GM12878 (cell line): ENCODE measurements at regions not wholly inside any gene's neighbourhood (a gene's known extent, or its start where the extent isn't known, plus 50 kb on each side); places are given as distances from the start of the nearest gene placed in this dataset.
A peak's percentile ranks its signal among the peaks of the same experiment; 100 is the strongest.

Source experiments
- ATAC-seq: fragments of 200-7000 bp; cut with Tn5 transposase; 3 replicates; pipeline ENCODE4 v1.9.1; 2020; ENCODE audit warnings: mild to moderate bottlenecking, moderate library complexity
- BruUV-seq: library from RNA; stranded (reverse); fragments of 400-500 nt; replicated peaks from 2 replicates; lab custom pipeline; 2021; lab: Mats Ljungman, UMichigan
- CTCF ChIA-PET: fragments of 300-600 bp; sonication (Branson Sonifier 250); formaldehyde crosslinking; extraction: SDS; loops from one replicate; lab custom pipeline; 2021; ENCODE audit warnings: inconsistent platforms; lab: Yijun Ruan, JAX
- POLR2A ChIA-PET: fragments of 350-600 bp; formaldehyde crosslinking; extraction: SDS; loops from one replicate; lab custom pipeline; 2021; ENCODE audit warnings: inconsistent platforms; lab: Charles Lee
- RAD21 ChIA-PET: fragments of 300-600 bp; sonication (Branson Sonifier 250); formaldehyde crosslinking; loops from one replicate; lab custom pipeline; 2023; ENCODE audit warnings: antibody characterized with exemption; ENCODE audit not compliant: unreplicated experiment; lab: Charles Lee
- SMC1A ChIA-PET: fragments of 300-600 bp; sonication (Branson Sonifier 250); formaldehyde crosslinking; loops from one replicate; lab custom pipeline; 2023; ENCODE audit not compliant: unreplicated experiment, uncharacterized antibody; lab: Charles Lee
- DNase-seq: peaks from one replicate; pipeline ENCODE4 v3.0.0-alpha.2; 2011; ENCODE audit warnings: low read depth, low spot score
- FAIRE-seq: peaks from 3 replicates; lab custom pipeline; 2011; peaks lifted over from hg19 to GRCh38; lab: Jason Lieb, UNC
- H2AFZ ChIP-seq: 2 replicates; pipeline ENCODE4 v1.6.0; 2011; ENCODE audit warnings: low read depth, low read length, control low read depth; ENCODE audit not compliant: control insufficient read depth
- H3K27ac ChIP-seq: 2 replicates; pipeline ENCODE4 v1.5.1; 2011; ENCODE audit warnings: control low read depth; ENCODE audit not compliant: control insufficient read depth, insufficient read depth
- H3K27me3 ChIP-seq, 2 experiments: replicated peaks in 1 of 2; 2 replicates each; pipeline versions ENCODE4 v1.6.0 to v1.6.1; 2011; ENCODE audit warnings: low read length in 1 of 2; ENCODE audit not compliant: control insufficient read depth in 2 of 2, insufficient read depth in 2 of 2
- H3K36me3 ChIP-seq, 2 experiments: 2 replicates each; pipeline ENCODE4 v1.5.1; 2011; ENCODE audit warnings: low read length in 1 of 2; ENCODE audit not compliant: control insufficient read depth in 2 of 2, insufficient read depth in 2 of 2
- H3K4me1 ChIP-seq: 2 replicates; pipeline ENCODE4 v1.6.1; 2011; ENCODE audit warnings: mild to moderate bottlenecking, low read length, moderate library complexity, mixed read lengths; ENCODE audit not compliant: control insufficient read depth, insufficient read depth
- H3K4me2 ChIP-seq: 2 replicates; pipeline ENCODE4 v1.6.0; 2011; ENCODE audit warnings: control low read depth; ENCODE audit not compliant: control insufficient read depth, insufficient read depth
- H3K4me3 ChIP-seq: fragments of 200-600 bp; sonication (generic); 2 replicates; pipeline ENCODE4 v1.5.1; 2016
- H3K79me2 ChIP-seq: 2 replicates; pipeline ENCODE4 v1.6.0; 2011; ENCODE audit warnings: low read length; ENCODE audit not compliant: control insufficient read depth, insufficient read depth
- H3K9ac ChIP-seq: 2 replicates; pipeline ENCODE4 v1.8.0; 2011; ENCODE audit warnings: low read length, control low read depth, mixed read lengths; ENCODE audit not compliant: control insufficient read depth, insufficient read depth
- H3K9me3 ChIP-seq: replicated peaks from 3 replicates; pipeline ENCODE4 v1.5.1; 2011; ENCODE audit warnings: mild to moderate bottlenecking, low read length; ENCODE audit not compliant: control insufficient read depth, insufficient read depth
- H4K20me1 ChIP-seq: 2 replicates; pipeline ENCODE4 v1.6.0; 2011; ENCODE audit not compliant: control insufficient read depth, insufficient read depth
- ASH2L ChIP-seq: fragments of 300-600, 200-600 bp; sonication (generic); IDR thresholded peaks from 2 replicates; pipeline ENCODE4 v1.6.1; 2017; ENCODE audit warnings: low read depth, mild to moderate bottlenecking, borderline replicate concordance
- CHD2 ChIP-seq: IDR thresholded peaks from 2 replicates; pipeline ENCODE4 v1.6.1; 2011; ENCODE audit warnings: low read depth, low read length, improper control_type of control experiment, borderline replicate concordance
- FOXM1 ChIP-seq: IDR thresholded peaks from 2 replicates; pipeline ENCODE4 v1.6.1; 2012; ENCODE audit warnings: low read depth, mild to moderate bottlenecking, inconsistent platforms, low read length, moderate library complexity
- HDGF ChIP-seq: fragments of 450-650 bp; IDR thresholded peaks from 2 replicates; pipeline ENCODE4 v1.6.1; 2016; ENCODE audit warnings: antibody characterized with exemption
- KLF5 ChIP-seq: fragments of 450-650 bp; IDR thresholded peaks from 2 replicates; pipeline ENCODE4 v1.6.1; 2014; ENCODE audit warnings: mild to moderate bottlenecking; ENCODE audit not compliant: partially characterized antibody
- MEF2B ChIP-seq: fragments of 450-650 bp; IDR thresholded peaks from 2 replicates; pipeline ENCODE4 v1.6.1; 2018; ENCODE audit warnings: mild to moderate bottlenecking, moderate library complexity; ENCODE audit not compliant: partially characterized antibody, poor library complexity, severe bottlenecking
- MYC ChIP-seq: IDR thresholded peaks from 2 replicates; pipeline ENCODE4 v1.6.1; 2011; ENCODE audit warnings: mild to moderate bottlenecking, low read length, moderate library complexity, inconsistent platforms; ENCODE audit not compliant: insufficient read depth, insufficient replicate concordance, insufficient read length, severe bottlenecking
- PAX8 ChIP-seq: fragments of 450-650 bp; IDR thresholded peaks from 2 replicates; pipeline ENCODE4 v1.6.1; 2017; ENCODE audit warnings: mild to moderate bottlenecking, moderate library complexity
- RBBP5 ChIP-seq: fragments of 200-600 bp; sonication (generic); conservative IDR thresholded peaks from 2 replicates; pipeline ENCODE4 v1.6.1; 2016
- RCOR1 ChIP-seq: conservative IDR thresholded peaks from 2 replicates; pipeline ENCODE4 v1.6.1; 2012; ENCODE audit warnings: low read depth, low read length, improper control_type of control experiment
- RUNX3 ChIP-seq: IDR thresholded peaks from 2 replicates; pipeline ENCODE4 v1.6.1; 2012; ENCODE audit warnings: low read length, inconsistent platforms
- SREBF2 ChIP-seq: IDR thresholded peaks from 2 replicates; pipeline ENCODE4 v1.6.1; 2012; ENCODE audit warnings: mild to moderate bottlenecking, low read length
- TCF7 ChIP-seq: IDR thresholded peaks from 2 replicates; pipeline ENCODE4 v1.6.1; 2014; ENCODE audit warnings: antibody characterized with exemption, borderline replicate concordance
- YBX1 ChIP-seq: fragments of 450-650 bp; IDR thresholded peaks from 2 replicates; pipeline ENCODE4 v1.6.1; 2016; ENCODE audit warnings: antibody characterized with exemption
- ZNF274 ChIP-seq: IDR thresholded peaks from one replicate; pipeline ENCODE4 v1.8.0; 2011; ENCODE audit not compliant: insufficient read length, insufficient read depth
- ZZZ3 ChIP-seq: IDR thresholded peaks from 2 replicates; pipeline ENCODE4 v1.6.1; 2011; ENCODE audit warnings: low read depth; ENCODE audit not compliant: control insufficient read depth, insufficient read length
- in situ Hi-C: fragments of 300-500 bp; cut with MboI; formaldehyde crosslinking; loops from 9 replicates; pipeline ENCODE4 v1.14.3; 2018; ENCODE audit warnings: mixed read lengths
- intact Hi-C: fragments of 100-400 bp; cut with micrococcal nuclease; formaldehyde crosslinking; loops from one replicate; pipeline ENCODE4 v1.14.2; 2022; ENCODE audit not compliant: unreplicated experiment
- TF ChIP-seq, protein P1 (sequence below): IDR thresholded peaks from 2 replicates; pipeline ENCODE4 v1.6.1; 2012; ENCODE audit warnings: low read depth, low read length, improper control_type of control experiment
- TF ChIP-seq, protein P2 (sequence below): fragments of 450-650 bp; IDR thresholded peaks from 2 replicates; pipeline ENCODE4 v1.6.1; 2017; ENCODE audit warnings: mild to moderate bottlenecking
- TF ChIP-seq, protein P3 (sequence below): fragments of 150-350 bp; IDR thresholded peaks from 2 replicates; pipeline ENCODE4 v1.6.1; 2016; ENCODE audit warnings: low read depth, low read length
- TF ChIP-seq, protein P4 (sequence below): IDR thresholded peaks from 2 replicates; pipeline ENCODE4 v1.6.1; 2012; ENCODE audit warnings: low read length, inconsistent platforms

DNA sequence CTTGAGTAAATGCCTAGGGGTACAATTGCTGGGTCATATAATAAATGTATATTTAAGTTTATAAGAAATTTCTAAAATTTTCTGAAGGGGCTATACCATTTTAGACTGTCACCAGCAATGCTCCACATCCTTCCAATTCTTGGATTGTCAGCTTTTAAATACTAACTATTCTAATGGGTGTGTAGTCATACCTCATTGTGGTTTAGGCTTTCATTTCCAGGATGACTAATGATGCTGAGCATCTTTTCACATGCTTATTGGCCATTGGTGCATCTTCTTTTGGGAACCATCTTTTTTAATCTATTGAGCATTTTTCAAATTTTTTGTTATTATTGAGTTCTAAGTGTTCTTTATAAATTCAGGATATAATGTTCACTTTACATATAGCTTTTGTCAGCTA lies 52.5 kb upstream of the CORO2B start:
- no peak overlapping the region for H3K4me2 ChIP-seq
- H3K36me3 ChIP-seq = no peaks in the 10 kb centered on the region
- H3K27ac ChIP-seq = no peak overlapping the region
- H3K4me3 ChIP-seq = no peak overlapping the region
- intact Hi-C loops (no loop called here), in situ Hi-C loops (no loop called here)
- ChIA-PET RAD21 (interaction anchor here (1.2 kb wide), 1 partner anchor 13 kb away, joined by 3 read pairs; no protein-coding TSS in a partner anchor), POLR2A (no interaction called here), CTCF (interaction anchor here (3.5 kb wide), 1 partner anchor 23 kb away, joined by 18 read pairs; no protein-coding TSS in a partner anchor), SMC1A (interaction anchor here (0.6 to 1.5 kb wide), 2 partner anchors 23 to 350 kb away, joined by 3 to 4 read pairs; no protein-coding TSS in a partner anchor)
- DNase-seq (no peak), FAIRE-seq (peak; percentile 64), ATAC-seq (peak; percentile 85)
- H3K9ac ChIP-seq = no peak overlapping the region
- H4K20me1 ChIP-seq = no peaks in the 10 kb centered on the region
- no peaks in the 10 kb centered on the region for H3K27me3 ChIP-seq
- no peaks in the 10 kb centered on the region for H3K79me2 ChIP-seq
- no peaks in the 10 kb centered on the region for H3K9me3 ChIP-seq
- no peak overlapping the region for H2AFZ ChIP-seq
- BruUV-seq = no TSS peak
- peaks cover 10% of the 10 kb centered on the region; the same call in 1 of the 2 replicates for H3K4me1 ChIP-seq
- TF ChIP-seq HDGF = no peak
- TF ChIP-seq ZNF274 = no peak
- no peak for TF ChIP-seq YBX1
- no peak for TF ChIP-seq RCOR1
- no peak for TF ChIP-seq RBBP5
- TF ChIP-seq SREBF2 = no peak
- TF ChIP-seq TCF7 = no peak
- no peak for TF ChIP-seq ZZZ3
- TF ChIP-seq FOXM1 = peak; percentile 68; the same call in 1 of the 2 replicates
- TF ChIP-seq CHD2 = no peak
- TF ChIP-seq, protein P1, sequence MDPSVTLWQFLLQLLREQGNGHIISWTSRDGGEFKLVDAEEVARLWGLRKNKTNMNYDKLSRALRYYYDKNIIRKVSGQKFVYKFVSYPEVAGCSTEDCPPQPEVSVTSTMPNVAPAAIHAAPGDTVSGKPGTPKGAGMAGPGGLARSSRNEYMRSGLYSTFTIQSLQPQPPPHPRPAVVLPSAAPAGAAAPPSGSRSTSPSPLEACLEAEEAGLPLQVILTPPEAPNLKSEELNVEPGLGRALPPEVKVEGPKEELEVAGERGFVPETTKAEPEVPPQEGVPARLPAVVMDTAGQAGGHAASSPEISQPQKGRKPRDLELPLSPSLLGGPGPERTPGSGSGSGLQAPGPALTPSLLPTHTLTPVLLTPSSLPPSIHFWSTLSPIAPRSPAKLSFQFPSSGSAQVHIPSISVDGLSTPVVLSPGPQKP = no peak
- no peak for TF ChIP-seq MYC
- TF ChIP-seq, protein P2, sequence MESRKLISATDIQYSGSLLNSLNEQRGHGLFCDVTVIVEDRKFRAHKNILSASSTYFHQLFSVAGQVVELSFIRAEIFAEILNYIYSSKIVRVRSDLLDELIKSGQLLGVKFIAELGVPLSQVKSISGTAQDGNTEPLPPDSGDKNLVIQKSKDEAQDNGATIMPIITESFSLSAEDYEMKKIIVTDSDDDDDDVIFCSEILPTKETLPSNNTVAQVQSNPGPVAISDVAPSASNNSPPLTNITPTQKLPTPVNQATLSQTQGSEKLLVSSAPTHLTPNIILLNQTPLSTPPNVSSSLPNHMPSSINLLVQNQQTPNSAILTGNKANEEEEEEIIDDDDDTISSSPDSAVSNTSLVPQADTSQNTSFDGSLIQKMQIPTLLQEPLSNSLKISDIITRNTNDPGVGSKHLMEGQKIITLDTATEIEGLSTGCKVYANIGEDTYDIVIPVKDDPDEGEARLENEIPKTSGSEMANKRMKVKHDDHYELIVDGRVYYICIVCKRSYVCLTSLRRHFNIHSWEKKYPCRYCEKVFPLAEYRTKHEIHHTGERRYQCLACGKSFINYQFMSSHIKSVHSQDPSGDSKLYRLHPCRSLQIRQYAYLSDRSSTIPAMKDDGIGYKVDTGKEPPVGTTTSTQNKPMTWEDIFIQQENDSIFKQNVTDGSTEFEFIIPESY = no peak
- TF ChIP-seq KLF5 = no peak
- TF ChIP-seq, protein P3, sequence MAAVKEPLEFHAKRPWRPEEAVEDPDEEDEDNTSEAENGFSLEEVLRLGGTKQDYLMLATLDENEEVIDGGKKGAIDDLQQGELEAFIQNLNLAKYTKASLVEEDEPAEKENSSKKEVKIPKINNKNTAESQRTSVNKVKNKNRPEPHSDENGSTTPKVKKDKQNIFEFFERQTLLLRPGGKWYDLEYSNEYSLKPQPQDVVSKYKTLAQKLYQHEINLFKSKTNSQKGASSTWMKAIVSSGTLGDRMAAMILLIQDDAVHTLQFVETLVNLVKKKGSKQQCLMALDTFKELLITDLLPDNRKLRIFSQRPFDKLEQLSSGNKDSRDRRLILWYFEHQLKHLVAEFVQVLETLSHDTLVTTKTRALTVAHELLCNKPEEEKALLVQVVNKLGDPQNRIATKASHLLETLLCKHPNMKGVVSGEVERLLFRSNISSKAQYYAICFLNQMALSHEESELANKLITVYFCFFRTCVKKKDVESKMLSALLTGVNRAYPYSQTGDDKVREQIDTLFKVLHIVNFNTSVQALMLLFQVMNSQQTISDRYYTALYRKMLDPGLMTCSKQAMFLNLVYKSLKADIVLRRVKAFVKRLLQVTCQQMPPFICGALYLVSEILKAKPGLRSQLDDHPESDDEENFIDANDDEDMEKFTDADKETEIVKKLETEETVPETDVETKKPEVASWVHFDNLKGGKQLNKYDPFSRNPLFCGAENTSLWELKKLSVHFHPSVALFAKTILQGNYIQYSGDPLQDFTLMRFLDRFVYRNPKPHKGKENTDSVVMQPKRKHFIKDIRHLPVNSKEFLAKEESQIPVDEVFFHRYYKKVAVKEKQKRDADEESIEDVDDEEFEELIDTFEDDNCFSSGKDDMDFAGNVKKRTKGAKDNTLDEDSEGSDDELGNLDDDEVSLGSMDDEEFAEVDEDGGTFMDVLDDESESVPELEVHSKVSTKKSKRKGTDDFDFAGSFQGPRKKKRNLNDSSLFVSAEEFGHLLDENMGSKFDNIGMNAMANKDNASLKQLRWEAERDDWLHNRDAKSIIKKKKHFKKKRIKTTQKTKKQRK = no peak
- no peak for TF ChIP-seq MEF2B
- TF ChIP-seq PAX8 = no peak
- TF ChIP-seq ASH2L = no peak
- TF ChIP-seq, protein P4, sequence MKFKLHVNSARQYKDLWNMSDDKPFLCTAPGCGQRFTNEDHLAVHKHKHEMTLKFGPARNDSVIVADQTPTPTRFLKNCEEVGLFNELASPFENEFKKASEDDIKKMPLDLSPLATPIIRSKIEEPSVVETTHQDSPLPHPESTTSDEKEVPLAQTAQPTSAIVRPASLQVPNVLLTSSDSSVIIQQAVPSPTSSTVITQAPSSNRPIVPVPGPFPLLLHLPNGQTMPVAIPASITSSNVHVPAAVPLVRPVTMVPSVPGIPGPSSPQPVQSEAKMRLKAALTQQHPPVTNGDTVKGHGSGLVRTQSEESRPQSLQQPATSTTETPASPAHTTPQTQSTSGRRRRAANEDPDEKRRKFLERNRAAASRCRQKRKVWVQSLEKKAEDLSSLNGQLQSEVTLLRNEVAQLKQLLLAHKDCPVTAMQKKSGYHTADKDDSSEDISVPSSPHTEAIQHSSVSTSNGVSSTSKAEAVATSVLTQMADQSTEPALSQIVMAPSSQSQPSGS = no peak
- TF ChIP-seq RUNX3 = peak; percentile 93
